AG04450 (cell line): ENCODE measurements at regions not wholly inside any gene's neighbourhood (a gene's known extent, or its start where the extent isn't known, plus 50 kb on each side); places are given as distances from the start of the nearest gene placed in this dataset.

Experiments used
- CTCF ChIA-PET: fragments of 300-600, 350-600 bp; formaldehyde crosslinking; extraction: SDS; loops from one replicate; lab custom pipeline; 2022; ENCODE audit warnings: antibody characterized with exemption, inconsistent platforms; lab: Charles Lee
- POLR2A ChIA-PET: fragments of 350-600 bp; formaldehyde crosslinking; extraction: SDS; loops from one replicate; lab custom pipeline; 2021; ENCODE audit warnings: antibody characterized with exemption, inconsistent platforms; lab: Yijun Ruan, JAX
- DNase-seq: peaks from one replicate; pipeline ENCODE4 v3.0.0-alpha.2; 2011; ENCODE audit warnings: low read depth, low spot score
- H3K27ac ChIP-seq: one replicate; pipeline ENCODE4 v1.5.1; 2012; ENCODE audit warnings: low read depth, low read length, control low read depth
- H3K27me3 ChIP-seq: one replicate; pipeline ENCODE4 v1.6.0; 2012; ENCODE audit warnings: low read length; ENCODE audit not compliant: control insufficient read depth, insufficient read depth
- H3K4me3 ChIP-seq: 2 replicates; pipeline ENCODE4 v1.5.1; 2011; ENCODE audit warnings: mild to moderate bottlenecking, low read depth, low read length, control low read depth
- H3K9me3 ChIP-seq: 2 replicates; pipeline ENCODE4 v1.5.1; 2012; ENCODE audit warnings: low read length; ENCODE audit not compliant: control insufficient read depth, insufficient read depth
- CTCF ChIP-seq: IDR thresholded peaks from 2 replicates; pipeline ENCODE4 v1.5.1; 2011; ENCODE audit warnings: low read depth, low read length, control low read depth, inconsistent platforms

DNA sequence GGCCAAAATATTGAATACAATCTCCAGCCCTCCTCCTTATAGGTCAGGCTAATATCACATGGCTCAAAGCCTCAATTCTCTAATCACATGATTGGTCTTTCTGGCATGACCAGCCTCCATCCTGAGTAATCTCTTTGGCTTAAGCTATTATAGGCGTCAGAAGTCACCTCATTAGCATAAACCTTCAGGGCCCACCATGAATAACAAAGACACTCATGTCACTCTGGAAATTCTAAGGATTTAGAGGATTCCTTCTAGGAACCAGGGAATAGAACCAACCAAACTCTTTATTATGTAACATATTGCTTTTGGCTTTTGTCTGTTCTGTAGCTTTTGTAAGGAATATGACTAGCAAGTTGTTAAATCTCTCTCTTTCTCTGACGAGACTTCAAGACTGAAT is 109.2 kb upstream of the IGFBP7 start:
- CTCF ChIA-PET: interaction anchor here (1.9 kb wide), 1 partner anchor 56 kb away, joined by 10 read pairs; no protein-coding TSS in a partner anchor

GRCh38 chr4:57214654-57215411 is 104.6 kb upstream of the IGFBP7 start:
- CTCF ChIA-PET: no interaction called here
- peaks cover 5% of the 10 kb centered on the region for H3K27me3 ChIP-seq
- no peaks in the 10 kb centered on the region for H3K9me3 ChIP-seq
- POLR2A ChIA-PET: no interaction called here
- no peak overlapping the region for H3K4me3 ChIP-seq
- no peak overlapping the region for H3K27ac ChIP-seq
- DNase-seq: no peak
- TF ChIP-seq CTCF: no peak

More for the DNA sequence above, 109.2 kb upstream of the IGFBP7 start:
- POLR2A ChIA-PET: no interaction called here
- DNase-seq: no peak
- H3K9me3 ChIP-seq: no peaks in the 10 kb centered on the region
- no peak overlapping the region for H3K4me3 ChIP-seq
- TF ChIP-seq CTCF: no peak
- H3K27me3 ChIP-seq: peaks cover 2% of the 10 kb centered on the region
- no peak overlapping the region for H3K27ac ChIP-seq

DNA sequence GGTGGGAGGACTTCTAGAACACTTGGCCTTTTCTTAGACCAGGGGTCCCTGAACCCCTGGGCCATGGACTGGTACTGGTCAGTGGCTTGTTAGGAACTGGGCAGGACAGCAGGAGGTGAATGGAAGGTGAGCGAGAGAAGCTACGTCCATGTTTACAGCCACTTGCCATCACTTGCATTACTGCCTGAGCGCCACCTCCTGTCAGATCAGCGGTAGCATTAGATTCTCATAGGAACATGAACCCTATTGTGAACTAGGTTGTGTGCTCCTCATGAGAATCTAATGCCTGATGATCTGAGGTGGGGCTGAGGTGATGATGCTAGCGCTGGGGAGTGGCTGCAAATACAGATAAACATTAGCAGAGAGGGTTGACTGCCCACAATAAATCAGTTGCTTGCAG is 100.9 kb upstream of the IGFBP7 start:
- no peaks in the 10 kb centered on the region for H3K9me3 ChIP-seq

GRCh38 chr4:57206172-57206571 is 96.0 kb upstream of the IGFBP7 start:
- peaks cover 5% of the 10 kb centered on the region for H3K27me3 ChIP-seq
- ChIA-PET CTCF (interaction anchor here (1.5 kb wide), 1 partner anchor 15 kb away, joined by 7 read pairs; no protein-coding TSS in a partner anchor), POLR2A (no interaction called here)
- no peak for DNase-seq
- no peak overlapping the region for H3K27ac ChIP-seq
- H3K4me3 ChIP-seq: no peak overlapping the region
- TF ChIP-seq CTCF: no peak
- H3K9me3 ChIP-seq: no peaks in the 10 kb centered on the region

More for the DNA sequence above, 100.9 kb upstream of the IGFBP7 start:
- POLR2A ChIA-PET: no interaction called here
- Histone ChIP-seq H3K27me3 (peaks cover 3% of the 10 kb centered on the region), H3K27ac (no peak overlapping the region), H3K4me3 (no peak overlapping the region)
- CTCF ChIA-PET: interaction anchor here (0.6 to 1.8 kb wide), 2 partner anchors 47 to 65 kb away, joined by 3 to 6 read pairs; no protein-coding TSS in a partner anchor
- no peak for DNase-seq
- no peak for TF ChIP-seq CTCF

DNA sequence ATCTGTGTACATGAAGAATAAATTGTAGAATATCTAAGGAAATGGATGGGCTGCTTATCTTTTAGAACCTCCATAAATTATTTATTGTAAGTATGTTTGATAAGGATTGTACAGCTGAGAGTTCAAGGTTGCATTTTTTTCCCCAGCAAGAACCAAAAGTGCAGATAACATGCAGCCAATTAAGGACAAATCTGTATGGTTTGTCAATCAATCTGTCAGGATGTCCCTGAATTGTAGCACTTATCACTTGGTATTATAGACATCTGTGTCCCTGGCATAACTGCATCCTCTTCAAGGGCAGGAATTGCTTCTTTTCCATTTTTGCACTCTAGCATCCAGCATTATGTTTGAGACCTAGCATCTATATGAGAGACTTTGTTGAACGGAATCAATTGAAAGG is 95.4 kb upstream of the IGFBP7 start:
- Histone ChIP-seq H3K27me3 (peaks cover 2% of the 10 kb centered on the region), H3K9me3 (no peaks in the 10 kb centered on the region), H3K4me3 (no peak overlapping the region), H3K27ac (no peak overlapping the region)
- no peak for TF ChIP-seq CTCF
- CTCF ChIA-PET: interaction anchor here (1.5 kb wide), 1 partner anchor 15 kb away, joined by 7 read pairs; no protein-coding TSS in a partner anchor
- no peak for DNase-seq
- POLR2A ChIA-PET: no interaction called here
